HCT116 (cell line): ENCODE measurements at regions not wholly inside any gene's neighbourhood (a gene's known extent, or its start where the extent isn't known, plus 50 kb on each side); places are given as distances from the start of the nearest gene placed in this dataset.

ENCODE experiments used
- ATAC-seq: fragments of 200-7000 bp; cut with Tn5 transposase; 2 replicates; pipeline ENCODE4 v1.9.1; 2020; ENCODE audit warnings: mild to moderate bottlenecking, moderate library complexity
- BruUV-seq: library from RNA; stranded (reverse); fragments of 400-500 nt; replicated peaks from 2 replicates; lab custom pipeline; 2021; lab: Mats Ljungman, UMichigan
- CTCF ChIA-PET: fragments of 300-600 bp; sonication (Branson Sonifier 250); formaldehyde crosslinking; loops from one replicate; lab custom pipeline; 2021; ENCODE audit warnings: antibody characterized with exemption; lab: Charles Lee
- POLR2A ChIA-PET: fragments of 300-600, 350-600 bp; sonication (Branson Sonifier 250); formaldehyde crosslinking; loops from one replicate; lab custom pipeline; 2021; ENCODE audit warnings: antibody characterized with exemption; lab: Charles Lee
- RAD21 ChIA-PET, 2 experiments: fragments of 300-600 bp; sonication (Branson Sonifier 250); formaldehyde crosslinking; loops; one replicate each; lab custom pipeline; 2023; ENCODE audit warnings: low total read pairs in 2 of 2; ENCODE audit not compliant: uncharacterized antibody in 2 of 2, unreplicated experiment in 2 of 2, low non-redundant PET in 1 of 2; lab: Charles Lee
- DNase-seq: peaks from one replicate; pipeline ENCODE4 v3.0.0-alpha.2; 2010; ENCODE audit warnings: low read depth, low spot score
- H2AFZ ChIP-seq: fragments of 200-600 bp; shearing (Covaris generic), sonication (generic); 2 replicates; pipeline ENCODE4 v1.6.1; 2017; ENCODE audit warnings: low read depth, mixed run types, mixed read lengths, antibody characterized with exemption, low read length; ENCODE audit not compliant: poor library complexity, severe bottlenecking
- H3K27ac ChIP-seq: 2 replicates; pipeline ENCODE4 v1.5.1; 2012; ENCODE audit warnings: low read depth, low read length
- H3K27me3 ChIP-seq: fragments of 200-600 bp; sonication (generic); 2 replicates; pipeline ENCODE4 v1.6.1; 2016; ENCODE audit warnings: mixed run types, low read length, mixed read lengths; ENCODE audit not compliant: insufficient read depth
- H3K36me3 ChIP-seq, 2 experiments: fragments of 200-500 bp in 1 of 2; fragments of 200-600 bp in 1 of 2; sonication (Bioruptor generic) in 1 of 2; sonication (generic) in 1 of 2; 2 replicates each; pipeline versions ENCODE4 v1.5.1 to v1.6.1; 2014 to 2016; ENCODE audit warnings: low read length in 2 of 2, inconsistent platforms in 1 of 2, mixed read lengths in 1 of 2, mixed run types in 1 of 2; ENCODE audit not compliant: insufficient read depth in 2 of 2, control insufficient read depth in 1 of 2
- H3K4me1 ChIP-seq, 2 experiments: fragments of 200-600 bp in 1 of 2; sonication (generic) in 1 of 2; 2 replicates each; pipeline versions ENCODE4 v1.5.1 to v1.6.1; 2012 to 2017; ENCODE audit warnings: low read length in 2 of 2, inconsistent platforms in 1 of 2, mild to moderate bottlenecking in 1 of 2, mixed read lengths in 1 of 2, mixed run types in 1 of 2, moderate library complexity in 1 of 2; ENCODE audit not compliant: insufficient read depth in 2 of 2, control insufficient read depth in 1 of 2
- H3K4me2 ChIP-seq: fragments of 200-600 bp; sonication (generic); 2 replicates; pipeline ENCODE4 v1.6.1; 2017; ENCODE audit warnings: mixed run types, low read length, mixed read lengths
- H3K4me3 ChIP-seq, 2 experiments: fragments of 200-600 bp in 1 of 2; sonication (generic) in 1 of 2; replicated peaks in 1 of 2; 2 replicates each; pipeline ENCODE4 v1.5.1; 2011 to 2016; ENCODE audit warnings: low read length in 2 of 2, control low read depth in 1 of 2, low read depth in 1 of 2, mild to moderate bottlenecking in 1 of 2, mixed read lengths in 1 of 2, mixed run types in 1 of 2
- H3K79me2 ChIP-seq: fragments of 200-600 bp; sonication (generic); 2 replicates; pipeline ENCODE4 v1.6.1; 2017; ENCODE audit warnings: mild to moderate bottlenecking, mixed run types, low read length, moderate library complexity, mixed read lengths; ENCODE audit not compliant: insufficient read depth
- H3K9ac ChIP-seq: fragments of 200-600 bp; sonication (generic); 2 replicates; pipeline ENCODE4 v1.6.1; 2016; ENCODE audit warnings: low read length, mixed read lengths
- H3K9me2 ChIP-seq: fragments of 200-600 bp; sonication (generic), shearing (Covaris generic); 2 replicates; pipeline ENCODE4 v1.6.1; 2017; ENCODE audit warnings: mixed run types, mild to moderate bottlenecking, moderate library complexity; ENCODE audit not compliant: insufficient read depth
- H3K9me3 ChIP-seq, 2 experiments: fragments of 200-500 bp in 1 of 2; fragments of 200-600 bp in 1 of 2; sonication (Bioruptor generic) in 1 of 2; sonication (generic) in 1 of 2; 2 replicates each; pipeline ENCODE4 v1.6.1; 2014 to 2017; ENCODE audit warnings: low read length in 2 of 2, mixed read lengths in 2 of 2, inconsistent platforms in 1 of 2, low read depth in 1 of 2, mild to moderate bottlenecking in 1 of 2, mixed run types in 1 of 2, moderate library complexity in 1 of 2; ENCODE audit not compliant: control insufficient read depth in 1 of 2, insufficient read depth in 1 of 2
- H4K20me1 ChIP-seq: fragments of 200-600 bp; sonication (generic), shearing (Covaris generic); 2 replicates; pipeline ENCODE4 v1.6.1; 2017; ENCODE audit warnings: mixed run types, mild to moderate bottlenecking, moderate library complexity; ENCODE audit not compliant: insufficient read depth
- CEBPB ChIP-seq: IDR thresholded peaks from 2 replicates; pipeline ENCODE4 v1.6.1; 2012; ENCODE audit warnings: low read depth
- EGR1 ChIP-seq: IDR thresholded peaks from 2 replicates; pipeline ENCODE4 v1.6.1; 2012; ENCODE audit warnings: low read depth
- ELF1 ChIP-seq: IDR thresholded peaks from 2 replicates; pipeline ENCODE4 v1.6.1; 2012; ENCODE audit warnings: low read depth, borderline replicate concordance
- EZH2 ChIP-seq: fragments of 200-600 bp; sonication (generic); IDR thresholded peaks from 2 replicates; pipeline ENCODE4 v1.6.1; 2017; ENCODE audit warnings: antibody characterized with exemption, mixed run types
- EZH2phosphoT487 ChIP-seq: fragments of 200-600 bp; IDR thresholded peaks from 2 replicates; pipeline ENCODE4 v1.6.1; 2018; ENCODE audit warnings: antibody characterized with exemption, borderline replicate concordance
- FOSL1 ChIP-seq: IDR thresholded peaks from 2 replicates; pipeline ENCODE4 v1.6.1; 2012; ENCODE audit warnings: low read depth
- POLR2AphosphoS5 ChIP-seq: IDR thresholded peaks from 2 replicates; pipeline ENCODE4 v1.6.1; 2011; ENCODE audit warnings: mild to moderate bottlenecking, low read depth, low read length, moderate library complexity
- RAD21 ChIP-seq: IDR thresholded peaks from 2 replicates; pipeline ENCODE4 v1.6.1; 2012; ENCODE audit warnings: low read depth, mild to moderate bottlenecking
- SIN3A ChIP-seq: IDR thresholded peaks from 2 replicates; pipeline ENCODE4 v1.6.1; 2012; ENCODE audit warnings: low read depth
- TCF7L2 ChIP-seq: IDR thresholded peaks from 2 replicates; pipeline ENCODE4 v1.7.0; 2011; ENCODE audit warnings: borderline replicate concordance, inconsistent platforms; ENCODE audit not compliant: insufficient read depth, insufficient read length; ENCODE audit errors: extremely low read depth
- ZNF274 ChIP-seq: fragments of 200-500 bp; sonication (Bioruptor generic); IDR thresholded peaks from 2 replicates; pipeline ENCODE4 v1.6.1; 2014; ENCODE audit warnings: mild to moderate bottlenecking, low read depth, low read length, inconsistent platforms
- intact Hi-C: fragments of 100-400 bp; cut with micrococcal nuclease; formaldehyde crosslinking; loops from 2 replicates; pipeline ENCODE4 v1.10.0; 2022
- TF ChIP-seq, protein P1 (sequence below): IDR thresholded peaks from 2 replicates; pipeline ENCODE4 v1.6.1; 2011; ENCODE audit warnings: mild to moderate bottlenecking, low read length, moderate library complexity; ENCODE audit not compliant: insufficient replicate concordance; ENCODE audit errors: extremely low read depth
- TF ChIP-seq, protein P2 (sequence below): IDR thresholded peaks from 2 replicates; pipeline ENCODE4 v1.6.1; 2012
- TF ChIP-seq, protein P3 (sequence below), 3 experiments: fragments of 200-600 bp in 1 of 3; sonication (generic) in 1 of 3; IDR thresholded peaks in 2 of 3; conservative IDR thresholded peaks in 1 of 3; 2 replicates each; pipeline ENCODE4 v1.5.1; 2012 to 2017; ENCODE audit warnings: low read depth in 2 of 3, low read length in 2 of 3, antibody characterized with exemption in 1 of 3, borderline replicate concordance in 1 of 3, control low read depth in 1 of 3, mild to moderate bottlenecking in 1 of 3, mixed read lengths in 1 of 3, mixed run types in 1 of 3, moderate library complexity in 1 of 3; ENCODE audit not compliant: insufficient read depth in 1 of 3
- TF ChIP-seq, protein P4 (sequence below): IDR thresholded peaks from 2 replicates; pipeline ENCODE4 v1.6.1; 2012

DNA sequence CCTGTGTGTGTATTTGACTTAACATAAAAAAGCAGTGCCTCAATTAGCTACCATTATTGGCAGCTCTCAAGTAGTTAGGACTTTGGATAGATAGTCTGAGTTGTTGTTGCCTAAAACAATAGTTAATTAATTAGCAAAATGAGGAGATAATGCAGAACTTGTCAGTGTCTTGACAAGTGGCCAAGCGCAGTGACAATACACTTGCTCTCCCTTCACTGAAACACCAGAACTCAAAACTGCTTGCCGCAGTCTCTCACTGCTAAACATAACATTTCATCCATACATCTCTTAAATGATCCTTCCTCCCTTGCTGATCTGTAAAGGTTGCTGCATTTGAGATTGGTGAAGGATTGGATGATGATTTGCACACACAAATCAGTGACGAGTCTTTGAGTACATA, 61.7 kb downstream of the ARHGAP35 start:
- no peak for ATAC-seq
- Histone ChIP-seq H3K9me3 (no peaks in the 10 kb centered on the region), H3K9me2 (no peaks in the 10 kb centered on the region), H3K27me3 (no peaks in the 10 kb centered on the region), H3K27ac (no peak overlapping the region), H2AFZ (no peak overlapping the region), H3K4me3 (no peak overlapping the region), H3K9ac (no peak overlapping the region), H3K79me2 (peaks cover 89% of the 10 kb centered on the region), H3K36me3 (peaks cover 5 to 13% of the 10 kb centered on the region in 2 experiments; a peak in 3 of 4 replicates), H3K4me2 (no peak overlapping the region), H4K20me1 (no peaks in the 10 kb centered on the region), H3K4me1 (peaks cover 34 to 58% of the 10 kb centered on the region in 2 experiments)
- ChIA-PET CTCF (interaction anchor here (0.7 kb wide), 1 partner anchor 801 kb away, joined by 3 read pairs; no protein-coding TSS in a partner anchor), POLR2A (no interaction called here), RAD21 (no interaction called here)
- BruUV-seq: no TSS peak
- no peak for DNase-seq
- intact Hi-C loops: no loop called here
- no peak for TF ChIP-seq FOSL1
- TF ChIP-seq, protein P1, sequence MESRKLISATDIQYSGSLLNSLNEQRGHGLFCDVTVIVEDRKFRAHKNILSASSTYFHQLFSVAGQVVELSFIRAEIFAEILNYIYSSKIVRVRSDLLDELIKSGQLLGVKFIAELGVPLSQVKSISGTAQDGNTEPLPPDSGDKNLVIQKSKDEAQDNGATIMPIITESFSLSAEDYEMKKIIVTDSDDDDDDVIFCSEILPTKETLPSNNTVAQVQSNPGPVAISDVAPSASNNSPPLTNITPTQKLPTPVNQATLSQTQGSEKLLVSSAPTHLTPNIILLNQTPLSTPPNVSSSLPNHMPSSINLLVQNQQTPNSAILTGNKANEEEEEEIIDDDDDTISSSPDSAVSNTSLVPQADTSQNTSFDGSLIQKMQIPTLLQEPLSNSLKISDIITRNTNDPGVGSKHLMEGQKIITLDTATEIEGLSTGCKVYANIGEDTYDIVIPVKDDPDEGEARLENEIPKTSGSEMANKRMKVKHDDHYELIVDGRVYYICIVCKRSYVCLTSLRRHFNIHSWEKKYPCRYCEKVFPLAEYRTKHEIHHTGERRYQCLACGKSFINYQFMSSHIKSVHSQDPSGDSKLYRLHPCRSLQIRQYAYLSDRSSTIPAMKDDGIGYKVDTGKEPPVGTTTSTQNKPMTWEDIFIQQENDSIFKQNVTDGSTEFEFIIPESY: no peak
- no peak for TF ChIP-seq RAD21
- no peak for TF ChIP-seq CEBPB
- no peak for TF ChIP-seq EZH2phosphoT487
- no peak for TF ChIP-seq EGR1
- TF ChIP-seq, protein P2, sequence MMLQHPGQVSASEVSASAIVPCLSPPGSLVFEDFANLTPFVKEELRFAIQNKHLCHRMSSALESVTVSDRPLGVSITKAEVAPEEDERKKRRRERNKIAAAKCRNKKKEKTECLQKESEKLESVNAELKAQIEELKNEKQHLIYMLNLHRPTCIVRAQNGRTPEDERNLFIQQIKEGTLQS: no peak
- no peak for TF ChIP-seq ELF1
- TF ChIP-seq, protein P3, sequence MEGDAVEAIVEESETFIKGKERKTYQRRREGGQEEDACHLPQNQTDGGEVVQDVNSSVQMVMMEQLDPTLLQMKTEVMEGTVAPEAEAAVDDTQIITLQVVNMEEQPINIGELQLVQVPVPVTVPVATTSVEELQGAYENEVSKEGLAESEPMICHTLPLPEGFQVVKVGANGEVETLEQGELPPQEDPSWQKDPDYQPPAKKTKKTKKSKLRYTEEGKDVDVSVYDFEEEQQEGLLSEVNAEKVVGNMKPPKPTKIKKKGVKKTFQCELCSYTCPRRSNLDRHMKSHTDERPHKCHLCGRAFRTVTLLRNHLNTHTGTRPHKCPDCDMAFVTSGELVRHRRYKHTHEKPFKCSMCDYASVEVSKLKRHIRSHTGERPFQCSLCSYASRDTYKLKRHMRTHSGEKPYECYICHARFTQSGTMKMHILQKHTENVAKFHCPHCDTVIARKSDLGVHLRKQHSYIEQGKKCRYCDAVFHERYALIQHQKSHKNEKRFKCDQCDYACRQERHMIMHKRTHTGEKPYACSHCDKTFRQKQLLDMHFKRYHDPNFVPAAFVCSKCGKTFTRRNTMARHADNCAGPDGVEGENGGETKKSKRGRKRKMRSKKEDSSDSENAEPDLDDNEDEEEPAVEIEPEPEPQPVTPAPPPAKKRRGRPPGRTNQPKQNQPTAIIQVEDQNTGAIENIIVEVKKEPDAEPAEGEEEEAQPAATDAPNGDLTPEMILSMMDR (IDR thresholded peaks at IDR 0.05 in 2 of 3, conservative IDR thresholded peaks at IDR 0.05 in 1 of 3; ENCODE audit: borderline replicate concordance in 1 of 3, insufficient read depth in 1 of 3, low read depth in 2 of 3, low read length in 2 of 3): no peak
- no peak for TF ChIP-seq SIN3A
- no peak for TF ChIP-seq EZH2
- no peak for TF ChIP-seq TCF7L2
- TF ChIP-seq POLR2AphosphoS5: no peak
- TF ChIP-seq, protein P4, sequence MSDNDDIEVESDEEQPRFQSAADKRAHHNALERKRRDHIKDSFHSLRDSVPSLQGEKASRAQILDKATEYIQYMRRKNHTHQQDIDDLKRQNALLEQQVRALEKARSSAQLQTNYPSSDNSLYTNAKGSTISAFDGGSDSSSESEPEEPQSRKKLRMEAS: no peak
- no peak for TF ChIP-seq ZNF274
